KMS-11 (cell line): ENCODE measurements at regions not wholly inside any gene's neighbourhood (a gene's known extent, or its start where the extent isn't known, plus 50 kb on each side); places are given as distances from the start of the nearest gene placed in this dataset.

Experiments used
- H2AFZ ChIP-seq: fragments of 200-600 bp; sonication (generic); 2 replicates; pipeline ENCODE4 v1.6.1; 2016; ENCODE audit warnings: antibody characterized with exemption, mixed run types, low read depth
- H3K27ac ChIP-seq: fragments of 200-600 bp; sonication (generic); 2 replicates; pipeline ENCODE4 v1.6.1; 2016; ENCODE audit warnings: mild to moderate bottlenecking, mixed run types
- H3K27me3 ChIP-seq: fragments of 200-600 bp; sonication (generic); 2 replicates; pipeline ENCODE4 v1.6.1; 2017; ENCODE audit warnings: mild to moderate bottlenecking, low read depth, mixed run types, moderate library complexity; ENCODE audit not compliant: insufficient read depth
- H3K36me3 ChIP-seq: fragments of 200-600 bp; sonication (generic); 2 replicates; pipeline ENCODE4 v1.6.1; 2017; ENCODE audit warnings: mild to moderate bottlenecking, mixed run types; ENCODE audit not compliant: insufficient read depth
- H3K4me1 ChIP-seq: fragments of 200-600 bp; sonication (generic); 2 replicates; pipeline ENCODE4 v1.6.1; 2016; ENCODE audit warnings: mild to moderate bottlenecking, low read depth, mixed run types; ENCODE audit not compliant: poor library complexity, severe bottlenecking
- H3K4me2 ChIP-seq: fragments of 200-600 bp; sonication (generic); 2 replicates; pipeline ENCODE4 v1.7.0; 2016; ENCODE audit warnings: mild to moderate bottlenecking, mixed run types
- H3K4me3 ChIP-seq: fragments of 200-600 bp; sonication (generic); IDR thresholded peaks from 2 replicates; pipeline ENCODE4 v1.6.1; 2017; ENCODE audit warnings: low read depth, low read length, mixed read lengths; ENCODE audit not compliant: insufficient read depth
- H3K79me2 ChIP-seq: fragments of 200-600 bp; sonication (generic); 2 replicates; pipeline ENCODE4 v1.6.1; 2016; ENCODE audit warnings: low read depth, mixed run types; ENCODE audit not compliant: insufficient read depth
- H3K9ac ChIP-seq: fragments of 200-600 bp; sonication (generic); 2 replicates; pipeline ENCODE4 v1.6.1; 2016; ENCODE audit warnings: mild to moderate bottlenecking, mixed run types
- H4K20me1 ChIP-seq: fragments of 200-600 bp; sonication (generic); 2 replicates; pipeline ENCODE4 v1.6.1; 2016; ENCODE audit warnings: mild to moderate bottlenecking, mixed run types; ENCODE audit not compliant: insufficient read depth
- TF ChIP-seq, protein P1 (sequence below): fragments of 200-600 bp; sonication (generic); conservative IDR thresholded peaks from 2 replicates; pipeline ENCODE4 v1.6.1; 2017; ENCODE audit warnings: low read depth, mild to moderate bottlenecking, antibody characterized with exemption, low read length, moderate library complexity, mixed read lengths

DNA sequence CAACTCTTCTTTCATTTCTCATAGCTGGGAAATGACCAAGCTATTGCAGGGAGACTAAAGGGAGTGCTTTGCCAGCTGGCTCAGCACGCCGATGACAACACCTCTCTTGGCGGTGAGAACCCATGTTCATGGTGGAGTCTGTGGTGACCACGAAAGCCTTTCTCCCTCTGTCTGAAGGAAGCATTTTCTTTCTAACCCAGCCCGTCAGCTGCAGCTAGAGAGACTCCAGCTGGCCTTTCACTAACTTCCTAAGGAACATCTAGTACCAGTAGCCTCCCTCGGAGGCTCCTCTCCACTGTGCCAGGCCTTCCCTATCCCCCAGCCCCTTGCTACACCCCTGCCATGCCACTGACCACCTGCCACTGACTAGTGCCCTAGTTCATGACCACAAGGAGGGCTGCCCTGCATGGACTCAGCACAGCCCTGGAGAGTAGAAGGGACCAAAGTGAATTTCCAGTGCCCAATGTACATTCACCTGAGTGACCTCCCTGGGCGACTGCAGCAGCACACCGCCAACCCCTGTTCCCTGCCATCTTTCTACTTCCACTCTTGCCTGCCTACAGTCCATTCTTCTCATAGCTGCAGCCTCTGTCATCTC, 81.3 kb downstream of the CBLN1 start:
- H3K4me3 ChIP-seq = no peak overlapping the region
- TF ChIP-seq, protein P1, sequence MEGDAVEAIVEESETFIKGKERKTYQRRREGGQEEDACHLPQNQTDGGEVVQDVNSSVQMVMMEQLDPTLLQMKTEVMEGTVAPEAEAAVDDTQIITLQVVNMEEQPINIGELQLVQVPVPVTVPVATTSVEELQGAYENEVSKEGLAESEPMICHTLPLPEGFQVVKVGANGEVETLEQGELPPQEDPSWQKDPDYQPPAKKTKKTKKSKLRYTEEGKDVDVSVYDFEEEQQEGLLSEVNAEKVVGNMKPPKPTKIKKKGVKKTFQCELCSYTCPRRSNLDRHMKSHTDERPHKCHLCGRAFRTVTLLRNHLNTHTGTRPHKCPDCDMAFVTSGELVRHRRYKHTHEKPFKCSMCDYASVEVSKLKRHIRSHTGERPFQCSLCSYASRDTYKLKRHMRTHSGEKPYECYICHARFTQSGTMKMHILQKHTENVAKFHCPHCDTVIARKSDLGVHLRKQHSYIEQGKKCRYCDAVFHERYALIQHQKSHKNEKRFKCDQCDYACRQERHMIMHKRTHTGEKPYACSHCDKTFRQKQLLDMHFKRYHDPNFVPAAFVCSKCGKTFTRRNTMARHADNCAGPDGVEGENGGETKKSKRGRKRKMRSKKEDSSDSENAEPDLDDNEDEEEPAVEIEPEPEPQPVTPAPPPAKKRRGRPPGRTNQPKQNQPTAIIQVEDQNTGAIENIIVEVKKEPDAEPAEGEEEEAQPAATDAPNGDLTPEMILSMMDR = no peak
- no peaks in the 10 kb centered on the region for H3K27me3 ChIP-seq
- H4K20me1 ChIP-seq = no peaks in the 10 kb centered on the region
- no peaks in the 10 kb centered on the region for H3K4me1 ChIP-seq
- no peak overlapping the region for H3K9ac ChIP-seq
- no peaks in the 10 kb centered on the region for H3K79me2 ChIP-seq
- no peak overlapping the region for H2AFZ ChIP-seq
- H3K36me3 ChIP-seq = no peaks in the 10 kb centered on the region
- H3K27ac ChIP-seq = no peak overlapping the region
- H3K4me2 ChIP-seq = no peak overlapping the region

DNA sequence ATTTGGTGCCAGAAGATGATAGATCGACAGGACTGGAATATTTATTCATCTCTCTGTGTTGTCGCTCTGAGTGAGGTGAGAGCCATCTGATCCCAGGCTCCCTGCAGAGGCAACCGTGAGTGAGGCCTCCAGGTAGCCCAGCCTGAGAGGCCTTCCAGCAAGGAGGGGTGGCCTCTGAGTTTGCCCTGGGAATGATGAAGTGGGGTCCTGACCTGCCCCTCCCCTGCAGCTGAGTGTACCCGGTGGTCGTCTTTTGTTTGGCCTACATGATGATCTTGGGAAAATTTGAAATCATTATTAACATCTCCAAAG, 86.4 kb downstream of the CBLN1 start:
- Histone ChIP-seq H3K4me3 (no peak overlapping the region), H3K27ac (no peak overlapping the region), H3K4me2 (no peak overlapping the region), H3K36me3 (no peaks in the 10 kb centered on the region), H3K4me1 (no peaks in the 10 kb centered on the region), H2AFZ (no peak overlapping the region), H3K27me3 (no peaks in the 10 kb centered on the region), H3K79me2 (no peaks in the 10 kb centered on the region), H3K9ac (no peak overlapping the region), H4K20me1 (no peaks in the 10 kb centered on the region)
- TF ChIP-seq, protein P1 = no peak

DNA sequence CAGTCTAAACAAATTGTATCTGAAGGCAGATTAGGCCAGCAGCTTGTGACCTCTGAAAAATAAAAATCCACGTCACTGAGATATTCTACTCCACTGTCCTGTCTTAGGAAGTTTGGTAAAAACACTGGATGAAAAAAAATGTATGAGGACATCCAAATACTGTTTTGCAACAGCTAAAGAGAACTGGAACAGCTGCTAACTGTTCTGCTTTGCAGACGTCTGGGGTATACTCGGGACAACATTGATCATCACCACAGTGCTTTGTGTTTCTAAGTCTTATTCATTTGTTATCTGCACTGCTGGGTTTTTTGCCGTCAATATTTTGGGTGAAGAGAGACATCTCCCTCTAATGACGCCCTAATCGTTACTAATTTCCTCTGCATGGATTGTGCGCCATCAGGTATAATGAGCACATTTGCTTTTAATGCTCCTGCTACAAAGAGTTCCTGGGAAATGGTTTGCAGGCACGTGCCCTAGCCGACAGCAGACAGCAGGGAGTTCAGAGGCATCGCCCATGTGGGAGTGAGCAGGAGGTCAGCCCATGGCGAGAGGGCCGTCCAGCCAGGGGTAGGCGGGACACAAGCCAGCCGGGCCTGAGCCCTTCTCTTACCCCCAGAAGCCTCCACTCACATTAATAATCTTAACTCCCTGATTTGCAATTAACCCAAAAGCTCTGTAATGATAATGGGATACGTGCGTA, 87.0 kb downstream of the CBLN1 start:
- no peak overlapping the region for H3K4me2 ChIP-seq
- no peaks in the 10 kb centered on the region for H4K20me1 ChIP-seq
- H3K4me1 ChIP-seq = no peaks in the 10 kb centered on the region
- H3K79me2 ChIP-seq = no peaks in the 10 kb centered on the region
- H3K27ac ChIP-seq = no peak overlapping the region
- H3K4me3 ChIP-seq = no peak overlapping the region
- H2AFZ ChIP-seq = no peak overlapping the region
- no peaks in the 10 kb centered on the region for H3K36me3 ChIP-seq
- TF ChIP-seq, protein P1 = no peak
- H3K27me3 ChIP-seq = no peaks in the 10 kb centered on the region
- H3K9ac ChIP-seq = no peak overlapping the region

DNA sequence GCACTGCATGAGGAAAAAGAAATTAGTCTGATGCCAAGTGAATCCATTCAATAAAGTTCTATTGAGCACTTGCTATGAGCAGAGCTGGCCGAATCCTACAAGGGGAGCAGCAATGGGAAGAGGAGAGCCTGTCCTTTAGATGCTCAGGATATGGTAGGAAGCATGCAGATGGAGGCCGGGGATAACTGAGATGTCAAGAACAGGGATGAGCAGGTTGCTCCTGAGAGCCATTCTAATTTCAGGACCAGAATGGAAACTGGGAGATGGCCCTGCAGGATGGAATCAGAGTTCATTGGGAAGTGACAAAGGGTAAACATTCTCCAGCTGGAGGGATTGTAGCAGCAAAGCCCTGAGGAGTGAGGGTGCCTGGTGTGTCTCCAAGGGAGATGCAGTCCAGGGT, 88.0 kb downstream of the CBLN1 start:
- H2AFZ ChIP-seq = no peak overlapping the region
- no peak overlapping the region for H3K9ac ChIP-seq
- no peaks in the 10 kb centered on the region for H3K4me1 ChIP-seq
- no peak overlapping the region for H3K4me2 ChIP-seq
- no peak overlapping the region for H3K4me3 ChIP-seq
- H4K20me1 ChIP-seq = no peaks in the 10 kb centered on the region
- no peak overlapping the region for H3K27ac ChIP-seq
- no peaks in the 10 kb centered on the region for H3K79me2 ChIP-seq
- H3K36me3 ChIP-seq = no peaks in the 10 kb centered on the region
- no peaks in the 10 kb centered on the region for H3K27me3 ChIP-seq
- TF ChIP-seq, protein P1 = no peak
